ENCODE measurements at regions not wholly inside any gene's neighbourhood (a gene's known extent, or its start where the extent isn't known, plus 50 kb on each side); places are given as distances from the start of the nearest gene placed in this dataset.

DNA sequence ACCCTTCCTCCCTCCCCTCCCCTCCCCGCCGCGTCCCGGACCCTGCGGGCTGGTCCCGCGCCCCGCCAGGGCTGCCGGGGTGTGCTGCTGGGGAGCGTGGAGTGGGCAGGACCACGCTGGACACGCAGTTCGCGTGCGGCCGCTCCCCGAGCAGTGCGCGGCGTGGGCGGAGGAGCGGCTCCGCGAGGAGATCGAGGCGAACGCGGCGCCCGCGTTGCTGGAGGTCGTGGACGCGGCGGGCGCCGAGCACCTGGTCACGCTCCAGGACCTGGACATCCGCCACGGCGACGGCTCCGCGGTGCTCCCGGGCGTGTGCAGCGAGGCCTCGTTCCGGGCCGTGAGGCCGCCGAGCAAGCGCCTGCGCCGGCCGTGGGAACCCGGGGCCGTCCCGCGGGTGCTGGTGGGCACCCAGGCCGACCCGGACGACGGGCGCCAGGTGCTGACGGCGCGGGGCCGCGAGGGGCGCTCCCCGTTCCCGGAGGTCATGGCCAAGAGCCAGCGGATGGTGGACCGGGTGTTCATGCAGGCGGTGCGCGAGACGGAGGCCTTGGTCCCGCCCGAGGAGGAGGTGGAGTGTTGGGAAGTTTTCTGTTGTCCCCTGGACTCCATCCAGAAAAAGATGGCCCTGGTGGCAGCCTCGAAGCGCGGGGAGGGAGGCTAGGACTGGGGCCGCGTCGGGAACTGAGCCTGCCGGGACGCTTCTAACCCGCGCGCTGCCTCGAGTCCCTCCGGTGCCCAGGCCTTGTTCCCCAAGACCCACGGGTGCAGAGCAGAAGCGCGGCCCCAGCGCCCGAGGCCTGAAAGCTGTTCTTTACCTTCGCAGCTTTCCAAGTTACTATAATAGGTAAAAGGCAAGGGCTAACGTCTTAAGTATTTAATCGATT lies 54.7 kb upstream of the EIF5 start:
- TF ChIP-seq, protein P1, sequence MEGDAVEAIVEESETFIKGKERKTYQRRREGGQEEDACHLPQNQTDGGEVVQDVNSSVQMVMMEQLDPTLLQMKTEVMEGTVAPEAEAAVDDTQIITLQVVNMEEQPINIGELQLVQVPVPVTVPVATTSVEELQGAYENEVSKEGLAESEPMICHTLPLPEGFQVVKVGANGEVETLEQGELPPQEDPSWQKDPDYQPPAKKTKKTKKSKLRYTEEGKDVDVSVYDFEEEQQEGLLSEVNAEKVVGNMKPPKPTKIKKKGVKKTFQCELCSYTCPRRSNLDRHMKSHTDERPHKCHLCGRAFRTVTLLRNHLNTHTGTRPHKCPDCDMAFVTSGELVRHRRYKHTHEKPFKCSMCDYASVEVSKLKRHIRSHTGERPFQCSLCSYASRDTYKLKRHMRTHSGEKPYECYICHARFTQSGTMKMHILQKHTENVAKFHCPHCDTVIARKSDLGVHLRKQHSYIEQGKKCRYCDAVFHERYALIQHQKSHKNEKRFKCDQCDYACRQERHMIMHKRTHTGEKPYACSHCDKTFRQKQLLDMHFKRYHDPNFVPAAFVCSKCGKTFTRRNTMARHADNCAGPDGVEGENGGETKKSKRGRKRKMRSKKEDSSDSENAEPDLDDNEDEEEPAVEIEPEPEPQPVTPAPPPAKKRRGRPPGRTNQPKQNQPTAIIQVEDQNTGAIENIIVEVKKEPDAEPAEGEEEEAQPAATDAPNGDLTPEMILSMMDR (conservative IDR thresholded peaks at IDR 0.05 in 1 of 2, IDR thresholded peaks at IDR 0.05 in 1 of 2; ENCODE audit: extremely low read depth in 1 of 2, insufficient read depth in 1 of 2, low read depth in 1 of 2, low read length in 2 of 2): no peak
- TF ChIP-seq EZH2 (IDR thresholded peaks at IDR 0.05; ENCODE audit: borderline replicate concordance, low read length): no peak
